G401 (cell line): ENCODE measurements at regions not wholly inside any gene's neighbourhood (a gene's known extent, or its start where the extent isn't known, plus 50 kb on each side); places are given as distances from the start of the nearest gene placed in this dataset.
"Not testable (repeated sequence)": the region's sequence is repeated elsewhere in the genome, so short reads cannot be mapped to it uniquely, and the experiment has no call there.

Experiments
- DNase-seq: peaks from one replicate; pipeline ENCODE4 v3.0.0-alpha.2; 2015; ENCODE audit warnings: low spot score
- in situ Hi-C: cut with HindIII; loops from 2 replicates; pipeline ENCODE4 v1.10.0; 2016; ENCODE audit warnings: low sequenced_read_pairs, mixed read lengths

DNA sequence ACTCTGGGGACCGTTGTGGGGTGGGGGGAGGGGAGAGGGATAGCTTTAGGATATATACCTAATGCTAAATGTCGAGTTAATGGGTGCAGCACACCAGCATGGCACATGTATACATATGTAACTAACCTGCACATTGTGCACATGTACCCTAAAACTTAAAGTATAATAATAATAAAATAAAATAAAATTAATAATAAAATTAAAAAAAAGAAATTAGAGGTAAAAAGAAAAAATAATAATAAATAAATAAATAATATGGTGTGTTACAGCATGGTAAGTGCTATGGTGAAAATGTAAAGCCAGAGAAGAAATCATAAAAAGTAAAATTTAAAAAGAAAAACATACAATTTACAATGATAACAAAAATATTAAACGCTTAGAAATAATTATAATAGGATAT is 552.8 kb upstream of the PBX1 start:
- DNase-seq, in situ Hi-C loops: not testable (repeated sequence)

DNA sequence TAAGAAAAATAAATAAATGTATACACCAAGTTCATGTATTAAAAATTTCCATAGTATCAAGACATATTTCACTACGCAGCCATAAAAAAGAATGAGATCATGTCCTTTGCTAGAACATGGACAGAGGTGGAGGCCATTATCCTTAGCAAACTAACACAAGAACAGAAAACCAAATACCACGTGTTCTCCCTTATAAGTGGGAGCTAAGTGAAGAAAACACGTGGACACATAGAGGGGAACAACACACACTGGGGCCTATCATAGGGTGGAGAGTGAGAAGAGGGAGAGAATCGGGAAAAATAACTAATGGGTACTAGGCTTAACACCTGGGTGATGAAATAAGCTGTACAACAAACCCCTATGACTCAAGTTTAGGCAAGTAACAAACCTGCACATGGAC is 552.4 kb upstream of the PBX1 start:
- DNase-seq = no peak
- in situ Hi-C loops = no loop called here

DNA sequence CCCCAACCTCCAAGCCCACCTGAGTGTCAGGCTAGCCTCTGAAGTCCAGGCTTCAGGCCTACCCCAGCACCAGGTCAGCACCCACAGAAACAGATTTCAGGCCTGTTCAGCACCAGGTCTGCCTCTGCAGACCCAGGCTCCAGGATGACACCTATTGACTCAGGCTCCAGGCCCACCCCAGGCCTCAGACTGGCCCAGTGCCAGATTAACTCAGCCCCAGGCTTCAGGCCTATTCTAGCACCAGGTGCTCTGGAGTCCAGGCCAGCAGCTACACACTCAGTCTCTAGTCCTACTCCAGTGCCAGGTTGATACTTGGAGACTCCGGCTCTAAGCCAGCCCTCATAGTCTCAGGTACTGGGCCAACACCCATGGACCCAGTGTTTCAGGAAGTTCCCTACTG is 541.7 kb upstream of the PBX1 start:
- in situ Hi-C loops = no loop called here

DNA sequence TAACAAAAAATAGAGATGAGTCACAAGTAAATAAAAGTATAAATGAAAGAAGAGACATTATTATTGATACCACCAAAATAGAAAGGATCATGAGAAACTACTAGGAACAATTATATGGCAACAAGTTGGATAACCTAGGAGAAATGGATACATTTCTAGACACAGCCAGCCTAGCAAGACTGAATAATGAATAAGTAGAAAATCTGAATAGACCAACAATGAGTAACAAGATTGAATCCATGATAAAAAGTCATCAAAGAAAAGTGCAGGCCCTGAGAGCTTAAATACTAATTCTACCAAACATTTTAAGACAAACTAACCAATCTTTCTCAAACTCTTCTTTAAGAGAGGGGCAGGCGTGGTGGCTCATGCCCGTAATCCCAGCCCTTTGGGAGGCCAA is 538.6 kb upstream of the PBX1 start:
- in situ Hi-C loops = no loop called here
- no peak for DNase-seq

More for the DNA sequence above, 541.7 kb upstream of the PBX1 start:
- no peak for DNase-seq

DNA sequence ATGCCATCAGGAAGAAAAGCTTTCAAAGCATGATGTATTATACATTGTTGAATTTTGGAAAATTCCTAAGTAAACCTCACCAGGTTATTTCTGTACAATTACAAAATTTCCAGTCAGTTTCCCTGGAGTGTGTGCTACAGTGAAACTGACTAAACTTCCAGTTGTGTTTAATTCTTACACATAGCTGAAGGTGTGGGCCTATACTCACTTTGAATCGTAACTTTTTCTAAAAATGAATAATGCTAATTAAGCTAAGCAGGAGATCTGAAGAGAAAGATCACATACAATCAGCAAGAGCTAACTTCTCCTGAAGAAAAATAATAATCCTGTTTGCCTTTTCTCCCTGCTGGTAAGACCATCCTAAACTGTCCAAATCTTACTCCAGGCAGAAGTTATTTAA is 537.2 kb upstream of the PBX1 start:
- no peak for DNase-seq
- in situ Hi-C loops = no loop called here

DNA sequence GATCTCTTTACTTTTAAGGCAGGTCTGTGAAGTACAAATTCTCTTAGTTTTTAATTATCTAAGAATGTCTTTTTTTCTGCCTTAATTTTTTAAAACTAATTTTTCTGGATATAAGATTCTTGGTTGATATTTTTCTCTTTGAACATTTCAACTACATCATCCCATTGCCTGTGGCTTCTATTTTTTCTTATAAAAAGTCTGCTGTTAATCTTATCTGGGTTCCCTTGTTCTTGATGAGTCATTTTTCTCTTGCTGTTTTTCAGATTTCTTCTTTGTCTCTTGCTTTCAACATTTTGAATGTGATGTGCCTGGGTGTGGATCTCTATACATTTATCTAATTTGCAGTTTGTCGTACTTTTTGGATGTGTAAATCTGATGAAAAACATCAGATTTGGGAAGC is 525.2 kb upstream of the PBX1 start:
- in situ Hi-C loops = no loop called here

DNA sequence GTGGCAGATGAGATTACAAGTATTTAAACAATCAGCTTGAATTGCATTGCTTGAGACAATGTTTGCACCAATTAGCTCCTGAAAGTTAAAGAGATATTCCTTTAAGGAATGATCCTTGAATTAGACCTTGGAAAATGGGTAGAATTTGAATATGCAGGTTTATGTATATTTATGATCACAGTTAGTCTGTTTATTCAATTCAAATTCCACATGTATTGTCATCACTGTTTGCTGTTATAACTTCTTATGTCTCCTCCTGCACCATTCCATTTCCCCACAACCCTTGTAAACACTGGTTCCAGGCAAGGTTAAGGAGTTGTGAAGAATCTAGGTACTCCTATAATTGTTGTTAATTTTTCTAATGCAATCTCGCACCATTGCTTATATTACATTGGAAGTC is 518.2 kb upstream of the PBX1 start:
- in situ Hi-C loops = no loop called here
- DNase-seq = no peak

More for the DNA sequence above, 525.2 kb upstream of the PBX1 start:
- DNase-seq = no peak

DNA sequence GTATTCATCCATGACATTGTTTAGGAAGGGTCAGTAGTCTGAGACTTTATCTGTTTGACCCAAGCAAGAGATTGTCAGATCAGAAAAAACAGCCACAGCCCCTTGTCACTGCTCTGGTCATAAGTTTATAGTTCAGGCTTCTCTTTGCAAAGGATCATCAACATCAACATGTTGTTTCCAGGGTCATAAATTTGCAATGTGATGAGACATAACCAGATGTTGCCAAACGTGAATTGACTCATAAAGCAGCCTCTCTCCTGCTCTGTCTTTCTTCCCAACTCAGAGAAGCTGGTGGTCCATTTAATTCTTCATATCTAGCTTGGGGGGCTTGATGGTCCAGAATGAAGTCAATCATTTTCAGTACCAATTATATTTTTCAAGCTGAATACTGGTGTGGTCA is 507.2 kb upstream of the PBX1 start:
- in situ Hi-C loops = no loop called here
- DNase-seq = no peak

DNA sequence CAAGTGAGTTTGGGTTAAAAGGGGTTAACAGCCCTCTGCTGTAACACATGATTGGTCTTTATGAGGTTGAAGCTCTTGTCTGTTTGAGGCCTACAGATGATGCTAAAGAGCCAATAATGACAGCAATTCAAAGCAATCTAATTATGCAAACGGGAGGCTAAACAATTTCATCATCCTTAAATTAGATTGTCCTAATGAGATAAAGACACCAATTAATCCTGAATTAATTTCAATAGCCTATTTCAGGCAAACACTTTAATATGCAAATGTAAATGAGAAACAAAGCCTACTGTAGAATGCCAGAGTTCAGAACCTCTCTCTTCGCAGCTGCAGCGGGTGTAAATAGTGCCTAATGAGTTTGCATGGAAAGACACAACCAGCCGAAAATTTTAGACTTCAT is 504.7 kb upstream of the PBX1 start:
- DNase-seq = no peak

DNA sequence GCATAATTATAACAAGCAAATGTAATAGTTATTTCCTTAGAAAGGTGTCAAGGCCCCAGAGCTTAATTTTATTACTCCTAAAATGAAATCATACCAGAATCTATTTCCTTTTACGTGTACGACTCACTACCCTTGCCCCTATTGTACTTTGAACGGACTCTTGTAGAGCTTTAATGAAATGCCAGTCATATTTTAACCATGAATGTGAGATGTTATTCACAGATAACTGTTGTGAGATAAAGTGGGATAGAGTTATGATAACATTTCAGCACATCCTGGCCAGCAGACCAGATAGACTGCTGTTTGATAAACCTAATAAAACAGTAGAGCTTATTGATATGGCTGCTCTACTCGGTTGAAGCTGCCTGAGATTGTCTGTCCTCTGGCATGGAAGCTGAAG is 500.8 kb upstream of the PBX1 start:
- DNase-seq = no peak

More for the DNA sequence above, 504.7 kb upstream of the PBX1 start:
- in situ Hi-C loops = no loop called here

DNA sequence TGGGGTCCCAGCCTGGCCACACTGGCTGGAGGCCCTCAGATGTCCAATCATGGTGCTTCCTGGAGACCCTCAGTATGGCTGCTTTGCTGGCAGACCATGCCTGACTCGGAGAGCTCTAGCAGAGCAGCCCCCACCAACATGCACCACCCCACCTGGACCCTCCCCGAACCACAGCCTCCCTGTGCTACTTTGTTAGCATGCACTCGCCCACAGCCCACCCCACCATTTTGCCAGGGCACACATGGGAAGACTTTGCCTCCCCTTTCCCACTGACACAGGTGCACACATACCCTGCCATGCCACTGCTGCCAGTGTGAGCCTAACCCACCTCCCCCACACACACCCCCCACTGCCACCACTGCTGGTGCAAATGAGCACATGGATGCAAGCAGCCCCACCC is 497.5 kb upstream of the PBX1 start:
- in situ Hi-C loops = no loop called here

More for the DNA sequence above, 500.8 kb upstream of the PBX1 start:
- in situ Hi-C loops = no loop called here

DNA sequence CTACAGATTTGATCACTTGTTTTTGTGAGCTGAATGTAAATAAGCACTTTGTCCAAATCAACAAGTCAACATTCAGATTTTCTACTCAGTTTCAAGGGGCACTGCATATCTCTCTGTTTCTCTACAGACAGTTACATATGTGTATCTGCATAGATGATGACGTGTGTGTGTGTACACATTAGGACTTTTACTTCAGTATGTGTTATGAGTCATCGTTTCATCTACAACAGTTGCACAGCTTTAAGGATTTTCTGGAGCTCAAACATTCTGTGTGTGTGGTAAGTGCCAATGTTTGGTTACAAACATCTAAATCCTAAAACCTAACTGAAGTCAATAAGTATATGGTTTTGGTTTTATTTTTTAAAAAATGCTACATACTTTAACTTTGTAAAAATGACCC is 494.5 kb upstream of the PBX1 start:
- in situ Hi-C loops = no loop called here
- no peak for DNase-seq

More for the DNA sequence above, 497.5 kb upstream of the PBX1 start:
- no peak for DNase-seq

DNA sequence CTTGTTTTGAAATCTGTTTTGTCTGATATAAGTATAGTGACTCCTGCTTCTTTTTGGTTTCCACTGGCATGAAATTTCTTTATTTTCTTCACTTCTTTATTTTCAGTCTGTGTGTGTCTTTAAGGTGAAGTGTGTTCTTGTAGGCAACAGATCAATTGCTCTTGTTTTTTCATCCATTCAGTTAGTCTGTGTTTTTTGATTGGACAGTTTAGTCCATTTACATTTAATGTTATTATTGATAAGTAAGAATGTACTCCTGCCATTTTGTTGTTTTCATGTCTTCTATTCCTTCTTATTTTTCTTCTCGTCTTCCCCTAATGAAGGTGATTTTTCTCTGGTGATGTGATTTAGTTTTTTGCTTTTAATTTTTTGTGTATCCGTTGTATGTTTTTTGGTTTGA is 487.7 kb upstream of the PBX1 start:
- in situ Hi-C loops = no loop called here
- DNase-seq = no peak

DNA sequence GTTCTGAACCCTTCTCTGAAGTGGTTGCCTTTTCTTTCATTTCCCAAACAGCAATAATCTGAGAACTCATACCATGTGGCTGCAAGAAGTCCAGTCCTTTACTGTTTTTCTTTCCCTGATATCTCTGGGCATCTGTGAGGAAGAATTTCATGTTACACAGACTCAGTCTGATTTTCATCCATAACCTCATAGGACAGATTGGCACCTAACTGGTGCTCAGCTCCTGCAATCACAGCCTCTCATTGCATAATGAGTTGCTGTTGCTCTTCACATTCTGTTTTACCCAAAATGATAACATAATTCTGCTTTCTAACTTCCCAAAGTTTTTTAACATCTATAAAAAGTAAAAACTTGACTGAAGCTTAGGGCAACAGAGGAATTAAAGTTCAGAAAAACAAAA is 472.2 kb upstream of the PBX1 start:
- DNase-seq = no peak
- in situ Hi-C loops = no loop called here

DNA sequence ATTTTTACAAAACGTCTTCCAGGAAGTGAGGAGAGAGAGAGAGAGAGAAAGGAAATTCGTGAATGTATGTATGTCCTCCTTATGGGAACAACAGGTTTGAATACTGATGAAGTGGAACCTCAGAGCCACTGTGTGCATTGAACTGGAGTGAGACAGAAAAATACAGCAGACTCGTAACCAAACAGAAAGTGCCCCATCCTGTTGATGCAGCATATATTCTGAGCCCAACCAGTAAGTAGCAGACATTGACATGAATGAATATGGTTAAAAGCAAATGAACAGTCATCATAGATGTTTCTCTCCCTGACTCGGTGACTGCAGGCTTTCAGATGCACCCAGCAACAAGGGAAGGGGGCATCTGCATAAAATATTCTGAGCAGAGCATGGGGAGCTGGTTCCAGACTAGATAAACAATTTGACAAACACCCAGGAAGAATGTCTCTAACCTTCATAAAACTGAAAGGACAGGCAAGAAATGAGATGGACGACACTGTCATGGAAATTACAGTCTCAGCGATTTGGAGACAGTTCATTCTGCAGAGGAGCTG is 471.0 kb upstream of the PBX1 start:
- no peak for DNase-seq
- in situ Hi-C loops = no loop called here

DNA sequence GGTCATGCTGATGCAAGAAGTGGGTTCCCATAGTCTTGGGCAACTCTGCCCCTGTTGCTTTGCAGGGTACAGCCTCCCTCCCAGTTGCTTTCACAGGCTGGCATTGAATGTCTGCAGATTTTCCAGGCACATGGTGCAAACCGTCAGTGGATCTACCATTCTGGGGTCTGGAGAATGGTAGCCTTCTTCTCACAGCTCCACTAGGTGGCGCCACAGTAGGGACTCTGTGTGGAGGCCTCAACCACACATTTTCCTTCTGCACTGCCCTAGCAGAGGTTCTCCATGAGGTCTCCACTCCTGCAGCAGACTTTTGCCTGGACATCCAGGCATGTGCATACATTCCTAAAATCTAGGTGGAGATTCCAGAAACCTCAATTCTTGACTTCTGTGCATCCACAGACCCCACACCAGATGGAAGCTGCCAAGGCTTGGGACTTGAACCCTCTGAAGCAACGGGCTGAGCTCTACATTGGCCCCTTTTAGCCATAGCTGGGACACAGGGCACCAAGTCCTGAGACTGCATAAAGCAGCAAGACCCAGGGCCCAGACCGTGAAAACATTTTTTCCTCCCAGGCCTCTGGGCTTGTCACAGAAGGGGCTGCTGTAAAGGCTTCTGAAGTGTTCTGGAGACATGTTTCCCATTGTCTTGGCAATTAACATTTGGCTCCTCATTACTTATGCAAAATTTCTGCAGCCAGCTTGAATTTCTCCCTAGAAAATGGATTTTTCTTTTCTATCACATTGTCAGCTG is 466.2 kb upstream of the PBX1 start:
- in situ Hi-C loops = no loop called here
- no peak for DNase-seq

DNA sequence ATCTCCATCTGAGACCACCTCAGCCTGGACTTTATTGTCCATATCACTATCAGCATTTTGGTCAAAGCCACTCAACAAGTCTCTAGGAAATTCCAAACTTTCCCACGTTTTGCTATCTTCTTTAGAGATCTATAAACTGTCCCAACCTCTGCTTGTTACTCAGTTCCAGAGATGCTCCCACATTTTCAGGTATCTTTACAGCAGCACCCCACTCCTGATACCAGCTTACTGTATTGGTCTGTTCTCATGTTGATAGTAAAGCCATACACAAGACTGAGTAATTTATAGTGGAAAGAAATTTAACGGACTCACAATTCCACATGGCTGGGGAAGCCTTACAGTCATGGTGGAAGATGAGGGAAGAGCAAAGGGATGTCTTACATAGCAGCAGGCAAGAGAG is 465.4 kb upstream of the PBX1 start:
- in situ Hi-C loops = no loop called here
- no peak for DNase-seq

DNA sequence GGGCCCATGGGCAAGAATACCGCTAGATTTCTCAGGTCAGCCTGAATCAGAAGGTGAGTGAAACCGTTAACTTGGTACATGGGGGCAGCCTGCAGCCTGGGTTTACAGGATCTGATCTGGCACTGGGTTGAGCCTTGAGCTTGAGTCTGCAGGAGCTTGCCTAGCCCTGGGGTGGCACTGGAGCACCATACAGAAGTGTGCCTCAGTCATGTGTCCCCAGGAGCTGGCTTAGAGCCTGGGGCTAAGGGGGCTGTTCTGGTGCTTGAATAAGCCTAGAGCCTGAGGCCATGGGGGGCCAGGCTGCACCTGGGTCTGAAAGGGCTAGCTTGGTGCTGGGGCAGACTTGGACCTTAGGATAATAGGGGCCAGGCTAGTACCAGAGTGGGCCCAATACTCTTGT is 457.2 kb upstream of the PBX1 start:
- in situ Hi-C loops = no loop called here
- no peak for DNase-seq

DNA sequence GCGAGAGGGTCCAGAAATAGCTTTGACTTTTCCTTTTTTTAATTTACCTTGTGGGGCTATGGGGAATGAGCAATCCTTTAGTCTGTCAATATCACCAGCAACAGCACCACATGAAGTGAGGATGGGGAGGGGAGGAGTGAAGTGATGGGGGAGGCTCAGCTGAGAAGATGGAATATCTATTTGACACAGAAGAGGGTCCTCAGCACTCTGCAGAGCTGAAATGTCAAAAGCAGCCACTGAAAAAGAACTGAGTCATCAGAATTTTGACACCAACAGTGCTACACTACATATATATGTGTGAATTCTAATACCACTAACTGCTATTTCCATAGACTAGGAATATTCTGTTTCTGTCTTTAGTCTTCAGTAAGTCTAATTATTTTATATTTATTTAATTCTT is 427.0 kb upstream of the PBX1 start:
- in situ Hi-C loops = no loop called here
- no peak for DNase-seq

DNA sequence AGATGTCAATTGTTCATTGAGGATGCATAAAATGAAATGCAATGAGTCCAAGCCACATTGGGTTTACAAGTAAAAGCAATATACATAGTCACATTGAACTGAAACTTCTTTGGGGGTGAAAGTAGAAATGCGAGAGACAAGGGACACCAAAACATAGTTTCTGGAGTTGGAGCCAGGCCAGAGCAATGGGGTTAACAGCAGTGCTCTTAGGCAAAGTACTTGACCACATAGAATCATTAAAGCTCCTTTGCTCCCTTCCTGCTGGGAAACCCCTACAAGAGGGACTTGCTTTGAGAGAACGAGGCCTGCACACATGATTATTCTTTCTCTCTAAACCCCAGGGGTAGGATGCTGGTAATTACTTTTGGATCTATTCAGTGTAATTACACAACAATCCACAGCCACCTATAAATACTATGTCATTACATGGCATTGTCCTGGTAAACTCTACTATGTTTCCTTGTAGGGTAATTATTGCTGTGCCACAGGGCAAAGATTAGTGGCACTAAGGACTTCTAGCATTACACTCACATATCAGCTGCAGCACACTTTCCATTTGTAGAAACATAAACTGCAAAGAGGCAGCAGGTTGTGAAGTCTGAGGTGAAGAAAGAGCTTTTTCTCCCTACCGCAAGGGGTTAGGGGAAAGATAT is 421.6 kb upstream of the PBX1 start:
- DNase-seq = no peak
- in situ Hi-C loops = no loop called here

DNA sequence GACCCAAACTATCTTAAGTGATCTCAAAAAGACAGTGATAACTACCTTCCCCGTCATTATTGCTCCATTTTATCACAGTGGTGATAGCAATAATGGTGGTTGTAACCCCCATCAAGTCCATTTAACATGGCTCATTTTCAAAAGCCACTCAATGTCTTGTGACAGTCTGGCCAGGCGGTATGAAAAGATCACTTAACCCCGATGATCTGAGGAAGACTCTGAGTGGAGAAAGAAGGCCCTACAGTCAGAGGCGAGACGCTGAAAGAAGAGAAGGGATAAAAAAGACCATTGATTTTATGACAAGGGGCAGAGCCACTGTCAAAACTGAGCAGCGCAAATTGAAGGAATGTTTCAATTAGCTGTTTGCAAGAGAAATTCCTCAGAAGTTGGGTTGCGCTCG is 417.2 kb upstream of the PBX1 start:
- in situ Hi-C loops = no loop called here

More for the DNA sequence above, 417.2 kb upstream of the PBX1 start:
- DNase-seq = no peak
